HG03378 (cell line): ENCODE measurements at regions not wholly inside any gene's neighbourhood (a gene's known extent, or its start where the extent isn't known, plus 50 kb on each side); places are given as distances from the start of the nearest gene placed in this dataset.
A peak's percentile ranks its signal among the peaks of the same experiment; 100 is the strongest.

Experiments
- ATAC-seq: cut with Tn5 transposase; IDR thresholded peaks from one replicate; pipeline ENCODE4 v1.9.1; 2021; ENCODE audit warnings: mild to moderate bottlenecking, moderate library complexity; ENCODE audit not compliant: unreplicated experiment

- no peak for ATAC-seq
Observed at GRCh38 chr1:168913711-168914463, 184.9 kb upstream of the DPT start.

DNA sequence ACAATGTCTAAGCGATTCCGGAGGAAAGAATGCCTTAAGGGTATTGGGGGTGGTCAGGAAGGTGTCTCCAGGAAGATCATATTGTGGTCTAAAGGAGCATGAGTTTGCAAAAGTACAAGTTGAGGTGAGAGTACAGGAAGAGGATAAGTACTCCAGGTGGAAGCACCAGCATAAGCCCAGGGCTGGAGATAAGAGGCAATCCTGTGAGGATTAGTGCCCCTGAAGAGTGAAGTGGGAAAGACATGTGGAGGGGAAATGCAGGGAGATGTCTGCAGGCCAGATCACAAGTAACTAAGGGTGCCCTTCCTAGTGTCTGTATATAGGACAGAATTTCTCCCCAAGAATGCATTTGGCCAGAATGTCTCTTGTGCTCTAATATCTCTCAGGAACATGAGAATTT lies 188.3 kb upstream of the DPT start:
- ATAC-seq, result no peak

GRCh38 chr1:168917796-168918195 lies 188.7 kb upstream of the ATP1B1 start:
- no peak for ATAC-seq

GRCh38 chr1:168918860-168919741 lies 187.4 kb upstream of the ATP1B1 start:
- no peak for ATAC-seq

DNA sequence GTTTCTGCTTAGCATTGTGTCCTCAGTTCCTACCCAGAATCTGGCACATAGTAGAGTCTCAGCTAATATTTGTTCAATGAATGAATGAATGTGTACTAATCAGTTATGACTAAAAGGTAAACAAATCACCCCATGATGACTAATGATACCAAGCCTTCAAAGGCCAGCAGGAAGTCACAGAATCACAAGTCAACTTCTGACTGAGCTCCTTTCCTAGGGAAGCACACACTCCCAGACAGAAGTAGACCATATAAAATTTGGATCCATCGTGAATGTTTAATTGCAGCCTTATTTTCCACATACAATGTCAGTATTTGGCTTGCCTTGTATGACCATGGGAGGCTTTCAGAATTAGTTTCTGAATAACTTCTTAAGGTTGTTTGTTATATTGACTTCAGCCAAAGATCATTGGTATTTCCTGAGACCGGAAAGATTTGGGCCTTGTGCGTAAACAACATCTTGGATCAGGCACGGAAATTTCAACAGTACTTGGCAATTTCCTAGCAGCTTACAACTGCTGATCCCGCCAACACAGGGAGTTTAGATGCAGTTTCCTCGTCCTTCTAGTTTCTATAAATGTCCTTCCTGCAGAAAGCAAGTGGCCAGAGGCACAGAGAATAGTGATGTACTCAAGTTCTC lies 185.9 kb upstream of the ATP1B1 start:
- ATAC-seq, result no peak

DNA sequence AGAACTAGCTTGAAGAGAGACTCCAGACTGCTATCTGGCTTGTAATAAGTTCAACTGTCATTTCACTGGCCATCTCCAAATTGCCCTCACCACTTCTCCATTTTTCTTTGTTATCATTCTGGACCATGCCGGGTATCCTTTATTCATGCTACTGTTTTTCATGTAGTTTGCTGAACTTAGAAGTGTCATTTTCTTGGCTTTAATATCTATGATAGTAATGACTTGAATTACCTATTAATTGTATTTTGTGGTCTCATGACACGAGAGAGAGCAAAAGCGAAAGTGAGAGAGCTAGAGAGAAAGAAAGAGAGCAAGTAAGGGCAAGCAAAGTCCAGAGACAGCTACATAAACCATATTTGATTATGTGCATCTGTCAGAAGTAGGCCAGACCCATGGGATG lies 184.9 kb upstream of the ATP1B1 start:
- peak; percentile 56 for ATAC-seq

DNA sequence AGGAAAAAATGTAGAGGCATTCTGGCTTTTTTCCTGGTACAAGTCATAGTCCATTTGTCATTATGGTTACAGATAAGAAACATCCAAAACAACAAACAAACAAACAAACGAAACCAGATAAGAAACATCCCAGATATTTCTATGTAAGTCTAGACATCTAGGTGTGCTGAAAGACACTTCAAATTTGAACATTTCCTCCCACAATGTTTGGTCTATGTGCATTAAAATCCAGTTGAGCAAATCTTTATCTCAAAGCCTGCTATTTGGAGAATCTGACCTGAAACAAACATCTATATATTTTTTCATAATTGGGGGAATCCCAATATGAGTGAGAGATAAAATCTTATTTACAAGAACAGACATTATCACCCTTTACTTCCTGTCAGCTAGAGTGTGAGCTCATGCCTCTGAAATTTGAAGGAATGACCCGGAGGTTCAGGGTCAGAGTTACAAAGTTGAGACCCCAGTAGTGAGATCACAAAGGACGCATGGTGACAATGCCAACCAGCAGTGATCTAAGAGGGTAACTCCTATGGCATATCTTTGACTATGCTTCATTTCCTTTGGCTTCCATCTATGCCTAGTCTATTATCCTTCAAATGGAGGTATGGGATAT lies 182.9 kb upstream of the ATP1B1 start:
- ATAC-seq, result no peak

- ATAC-seq, result no peak
Observed at GRCh38 chr1:168924976-168925375, 181.5 kb upstream of the ATP1B1 start.

DNA sequence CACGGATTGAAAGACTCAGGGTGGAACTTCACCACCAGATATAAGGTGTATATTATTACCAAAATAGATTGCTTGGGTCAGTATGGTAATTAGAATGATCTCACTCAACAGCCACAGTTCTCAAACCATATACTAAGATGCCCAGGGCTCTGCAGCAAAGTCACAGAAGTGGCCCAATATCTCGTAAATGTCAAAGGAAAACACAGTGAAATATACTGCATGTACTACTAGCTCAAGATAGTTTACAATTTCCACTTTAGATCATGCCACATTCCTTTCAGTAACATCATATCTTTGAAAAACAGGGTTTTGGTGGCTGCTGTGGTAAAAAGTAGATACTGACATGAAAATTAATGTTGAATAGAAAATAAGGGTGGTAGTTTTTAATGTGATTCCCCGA lies 180.3 kb upstream of the ATP1B1 start:
- ATAC-seq, result no peak

GRCh38 chr1:168932539-168932938 lies 174.0 kb upstream of the ATP1B1 start:
- ATAC-seq, result no peak

DNA sequence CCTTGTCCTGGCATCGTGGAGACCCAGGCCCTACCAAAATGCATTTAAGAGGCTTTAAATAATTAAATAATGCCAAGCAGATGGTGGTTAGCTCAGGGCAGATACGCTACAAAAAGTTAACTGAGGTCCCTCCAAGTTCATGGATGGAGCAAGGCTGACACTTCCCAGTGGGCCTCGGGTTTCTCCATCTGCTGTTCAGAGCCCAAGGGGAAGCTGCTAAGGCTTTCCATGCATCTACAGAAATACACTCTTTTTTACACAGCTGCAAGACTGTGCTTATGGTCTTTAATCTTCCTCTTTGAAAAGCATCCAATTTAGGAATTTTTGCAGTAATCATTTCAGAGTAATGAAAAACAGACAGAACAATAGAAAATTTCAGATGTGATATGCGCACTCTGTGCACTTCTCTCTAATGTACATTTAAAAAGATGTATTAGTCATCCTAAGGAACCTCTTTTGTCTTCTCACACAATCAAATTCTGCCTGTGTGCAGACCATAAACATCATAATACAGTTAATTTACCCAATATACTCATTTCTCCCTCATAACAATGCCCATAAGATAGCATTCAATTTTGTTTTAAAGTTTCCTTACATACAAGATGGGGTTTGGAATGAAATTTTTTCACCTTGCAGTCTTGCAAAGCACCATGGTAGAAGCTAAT lies 173.2 kb upstream of the ATP1B1 start:
- no peak for ATAC-seq

- ATAC-seq, result no peak
Observed at GRCh38 chr1:168939110-168939946, 167.2 kb upstream of the ATP1B1 start.

GRCh38 chr1:168939947-168940223 lies 166.6 kb upstream of the ATP1B1 start:
- ATAC-seq, result no peak

DNA sequence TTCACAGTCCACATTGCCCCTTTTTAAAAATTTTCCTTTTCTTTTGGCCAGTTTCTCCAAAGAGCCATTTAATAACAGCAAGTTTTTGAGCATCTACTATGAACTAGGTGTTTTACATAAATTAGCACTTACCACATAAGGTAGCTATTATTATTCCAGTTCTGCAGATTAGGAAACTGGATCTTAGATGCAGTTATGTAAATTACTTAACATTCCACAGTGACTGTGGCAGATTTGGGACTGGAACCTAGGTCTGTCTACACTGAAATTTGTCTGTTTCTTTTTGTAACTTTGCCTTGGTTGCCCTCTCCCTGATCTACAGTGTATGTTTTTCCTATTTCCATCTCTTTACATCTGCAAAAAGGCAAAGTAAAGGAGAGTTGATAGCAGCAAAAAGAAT lies 164.8 kb upstream of the ATP1B1 start:
- ATAC-seq, result no peak

DNA sequence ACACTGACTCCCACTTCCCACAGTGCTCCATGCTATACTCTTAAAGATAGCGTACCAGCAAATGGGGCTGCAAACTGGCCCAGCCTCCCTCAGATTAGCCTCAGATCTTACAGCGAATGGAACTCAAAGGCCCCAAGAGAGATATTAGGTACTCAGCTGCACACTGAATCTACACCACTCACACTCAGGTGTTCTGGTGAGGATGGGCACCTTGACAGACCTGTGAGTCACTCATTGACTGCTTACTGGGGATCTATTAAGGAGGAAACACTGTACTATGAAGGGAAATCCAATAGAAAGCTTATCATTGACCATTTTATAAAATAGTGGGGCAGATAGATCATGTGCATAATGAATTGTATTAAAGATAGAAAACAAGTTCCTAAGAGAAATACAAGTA lies 164.3 kb upstream of the ATP1B1 start:
- ATAC-seq, result no peak

DNA sequence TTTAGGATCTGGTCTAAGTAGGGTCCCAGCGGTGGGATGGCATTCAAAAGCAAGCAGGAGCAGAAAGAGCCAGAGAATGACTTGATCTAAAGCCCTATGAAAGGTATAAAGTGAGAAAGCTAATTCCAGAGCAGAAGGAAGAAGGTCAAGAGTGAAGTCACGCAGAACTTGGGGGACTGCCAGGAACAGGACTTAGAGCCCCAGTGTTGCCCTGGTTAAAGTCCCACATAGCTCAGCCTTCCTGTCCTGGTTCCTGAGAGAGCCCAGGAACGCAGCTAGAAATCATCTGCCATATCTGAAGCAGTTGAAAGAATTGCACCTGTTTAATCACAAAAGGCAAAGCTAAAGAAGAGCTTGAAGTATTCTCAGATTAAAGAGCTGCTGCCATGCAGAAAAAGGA lies 160.6 kb upstream of the ATP1B1 start:
- no peak for ATAC-seq

DNA sequence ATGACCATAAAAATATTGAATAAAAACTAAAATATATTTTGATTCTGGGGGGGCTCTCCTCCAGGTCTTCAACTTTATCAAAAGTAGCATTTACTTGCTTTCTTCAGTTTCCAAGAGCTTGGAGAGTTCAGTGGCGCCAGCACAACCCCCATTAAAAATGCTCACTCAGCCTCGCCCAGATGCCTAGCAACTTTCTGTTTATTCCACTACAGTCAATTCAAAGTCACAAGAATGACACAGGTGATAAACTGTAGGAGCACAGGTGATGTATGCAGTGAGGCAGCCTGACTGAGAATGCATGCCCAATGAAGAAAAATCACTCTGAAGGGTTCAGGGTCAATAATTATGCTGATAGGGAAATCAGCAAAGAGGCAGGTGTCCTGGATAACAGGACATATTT lies 159.4 kb upstream of the ATP1B1 start:
- no peak for ATAC-seq

- ATAC-seq, result no peak
Observed at GRCh38 chr1:168949672-168950071, 156.8 kb upstream of the ATP1B1 start.

- ATAC-seq, result no peak
Observed at GRCh38 chr1:168957818-168958217, 148.7 kb upstream of the ATP1B1 start.
